ENCODE measurements at regions not wholly inside any gene's neighbourhood (a gene's known extent, or its start where the extent isn't known, plus 50 kb on each side); places are given as distances from the start of the nearest gene placed in this dataset.

DNA sequence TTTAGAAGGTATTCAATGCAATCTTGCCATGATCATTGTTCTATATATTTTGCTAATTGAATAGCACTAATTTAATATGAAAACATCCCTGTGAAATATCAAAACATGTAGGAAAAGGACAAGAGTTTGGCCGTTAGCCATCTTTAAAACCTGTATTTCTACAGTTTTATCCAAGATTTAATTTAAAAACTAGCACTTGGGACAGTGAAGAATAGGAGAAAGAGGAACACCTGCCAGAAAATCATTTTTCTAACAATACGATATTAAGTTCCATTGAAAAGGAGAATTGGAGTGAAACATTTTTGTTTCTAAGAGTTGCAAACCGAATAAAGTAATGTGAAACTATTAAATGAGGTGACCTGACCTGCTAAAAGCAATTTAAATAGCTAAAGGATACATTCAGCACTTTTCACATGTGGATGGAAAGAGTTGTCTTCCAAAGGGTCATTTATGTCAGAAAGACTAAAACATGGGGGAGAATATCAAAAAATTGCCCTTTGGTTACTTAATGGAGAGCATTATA is 1673.6 kb upstream of the MIR17HG start:
- TF ChIP-seq CTCF (conservative IDR thresholded peaks at IDR 0.05; ENCODE audit: low read depth, low read length), result no peak
- TF ChIP-seq EZH2 (IDR thresholded peaks at IDR 0.05; ENCODE audit: low read length, unreplicated experiment), result no peak
- no peak for TF ChIP-seq EZH2phosphoT487 (IDR thresholded peaks at IDR 0.05; ENCODE audit: borderline replicate concordance, low read length)
